Lower leg skin (tissue), 3 donors: ENCODE measurements at regions not wholly inside any gene's neighbourhood (a gene's known extent, or its start where the extent isn't known, plus 50 kb on each side); places are given as distances from the start of the nearest gene placed in this dataset.

Source experiments
- POLR2A ChIP-seq, 2 donors: fragments of 450-650 bp; IDR thresholded peaks; one replicate each; pipeline ENCODE4 v1.6.1; 2016 to 2017; ENCODE audit warnings: antibody characterized with exemption in 2 of 2, mild to moderate bottlenecking in 1 of 2, moderate library complexity in 1 of 2
- TF ChIP-seq, protein P1 (sequence below), 3 donors: fragments of 450-650 bp; IDR thresholded peaks; one replicate each; pipeline ENCODE4 v1.5.1; 2016; ENCODE audit warnings: antibody characterized with exemption in 3 of 3, mild to moderate bottlenecking in 3 of 3, moderate library complexity in 2 of 3

GRCh38 chr21:28516021-28516420 is 476.7 kb downstream of the LTN1 start:
- no peak for TF ChIP-seq POLR2A (IDR thresholded peaks at IDR 0.05)
- TF ChIP-seq, protein P1, sequence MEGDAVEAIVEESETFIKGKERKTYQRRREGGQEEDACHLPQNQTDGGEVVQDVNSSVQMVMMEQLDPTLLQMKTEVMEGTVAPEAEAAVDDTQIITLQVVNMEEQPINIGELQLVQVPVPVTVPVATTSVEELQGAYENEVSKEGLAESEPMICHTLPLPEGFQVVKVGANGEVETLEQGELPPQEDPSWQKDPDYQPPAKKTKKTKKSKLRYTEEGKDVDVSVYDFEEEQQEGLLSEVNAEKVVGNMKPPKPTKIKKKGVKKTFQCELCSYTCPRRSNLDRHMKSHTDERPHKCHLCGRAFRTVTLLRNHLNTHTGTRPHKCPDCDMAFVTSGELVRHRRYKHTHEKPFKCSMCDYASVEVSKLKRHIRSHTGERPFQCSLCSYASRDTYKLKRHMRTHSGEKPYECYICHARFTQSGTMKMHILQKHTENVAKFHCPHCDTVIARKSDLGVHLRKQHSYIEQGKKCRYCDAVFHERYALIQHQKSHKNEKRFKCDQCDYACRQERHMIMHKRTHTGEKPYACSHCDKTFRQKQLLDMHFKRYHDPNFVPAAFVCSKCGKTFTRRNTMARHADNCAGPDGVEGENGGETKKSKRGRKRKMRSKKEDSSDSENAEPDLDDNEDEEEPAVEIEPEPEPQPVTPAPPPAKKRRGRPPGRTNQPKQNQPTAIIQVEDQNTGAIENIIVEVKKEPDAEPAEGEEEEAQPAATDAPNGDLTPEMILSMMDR (IDR thresholded peaks at IDR 0.05) = no peak
